Ovary (tissue), 7 donors: ENCODE measurements at regions not wholly inside any gene's neighbourhood (a gene's known extent, or its start where the extent isn't known, plus 50 kb on each side); places are given as distances from the start of the nearest gene placed in this dataset.

Experiments
- DNase-seq, 5 donors: peaks; one replicate each; pipeline ENCODE4 v3.0.0-alpha.2; 2019 to 2020
- H3K27ac ChIP-seq, 2 donors: fragments of 200-600 bp; one replicate each; pipeline versions ENCODE4 v1.5.1 to v1.8.0; 2019 to 2022
- H3K27me3 ChIP-seq: fragments of 200-600 bp; one replicate; pipeline ENCODE4 v1.8.0; 2022
- H3K36me3 ChIP-seq: fragments of 200-600 bp; sonication (generic); one replicate; pipeline ENCODE4 v1.5.1; 2019
- H3K4me1 ChIP-seq: one replicate; pipeline ENCODE4 v1.8.1; 2013; ENCODE audit warnings: mild to moderate bottlenecking, moderate library complexity; ENCODE audit not compliant: insufficient read depth
- H3K4me3 ChIP-seq: fragments of 200-600 bp; sonication (generic); one replicate; pipeline ENCODE4 v1.5.1; 2017
- H3K9me3 ChIP-seq, 2 donors: fragments of 200-600 bp in 1 of 2; sonication (generic) in 1 of 2; one replicate each; pipeline versions ENCODE4 v1.5.1 to v1.8.1; 2013 to 2019; ENCODE audit warnings: mild to moderate bottlenecking in 1 of 2, moderate library complexity in 1 of 2
- EP300 ChIP-seq: sonication (generic); formaldehyde crosslinking; IDR thresholded peaks from one replicate; pipeline ENCODE4 v1.6.1; 2017; ENCODE audit warnings: antibody characterized with exemption
- POLR2A ChIP-seq: fragments of 450-650 bp; IDR thresholded peaks from one replicate; pipeline ENCODE4 v1.6.1; 2017; ENCODE audit warnings: antibody characterized with exemption, mild to moderate bottlenecking, moderate library complexity
- WGBS, 3 donors: extraction: QIAGEN DNeasy Blood & Tissue Kit in 1 of 3; methylation state at CpG; one replicate each; pipeline versions ENCODE4 v1.1.5 to v1.1.7; 2013 to 2017; 5-methylcytosine and 5-hydroxymethylcytosine counted together
- intact Hi-C, 4 donors: fragments of 100-400 bp; cut with DNase I; formaldehyde crosslinking; loops; one replicate each; pipeline versions ENCODE4 v1.11.0 to v1.15.1; 2022 to 2023
- TF ChIP-seq, protein P1 (sequence below), 3 donors: fragments of 450-650 bp in 2 of 3; fragments of 200-600 bp in 1 of 3; IDR thresholded peaks; one replicate each; pipeline versions ENCODE4 v1.5.1 to v1.8.0; 2016 to 2022; ENCODE audit warnings: antibody characterized with exemption in 3 of 3, mild to moderate bottlenecking in 1 of 3
- donor health status: DM: no; HTN: no; CAD: no; lungs with moderate emphysema.
- donor health status: DM: no; HTN: no; CAD: no.
- donor health status: Bipolar disorder and iron deficiency.
- donor health status: DM: no; HTN: no; CAD: no.
- donor health status: DM: yes; HTN: yes; CAD: no.

DNA sequence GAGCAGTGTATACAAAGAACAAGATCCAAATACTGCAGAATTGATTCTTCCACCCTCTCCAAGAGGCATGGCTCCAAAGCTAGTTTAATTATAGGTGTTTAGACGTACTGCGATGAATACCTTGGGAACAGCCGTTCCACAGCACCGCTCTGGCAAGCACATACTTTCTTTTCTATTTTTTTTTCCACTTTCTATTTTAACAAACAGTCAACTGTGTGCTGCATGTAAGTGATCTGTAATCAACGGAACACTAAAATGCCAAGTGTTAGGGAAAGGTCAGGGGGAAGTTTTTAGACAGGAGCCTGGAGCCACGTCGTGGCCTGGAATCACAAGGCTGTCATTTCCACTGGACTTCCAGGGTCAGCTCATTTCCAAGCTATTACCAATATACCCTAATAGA is 486.4 kb upstream of the DAB1 start:
- intact Hi-C loops, result no loop called here
- TF ChIP-seq, protein P1, sequence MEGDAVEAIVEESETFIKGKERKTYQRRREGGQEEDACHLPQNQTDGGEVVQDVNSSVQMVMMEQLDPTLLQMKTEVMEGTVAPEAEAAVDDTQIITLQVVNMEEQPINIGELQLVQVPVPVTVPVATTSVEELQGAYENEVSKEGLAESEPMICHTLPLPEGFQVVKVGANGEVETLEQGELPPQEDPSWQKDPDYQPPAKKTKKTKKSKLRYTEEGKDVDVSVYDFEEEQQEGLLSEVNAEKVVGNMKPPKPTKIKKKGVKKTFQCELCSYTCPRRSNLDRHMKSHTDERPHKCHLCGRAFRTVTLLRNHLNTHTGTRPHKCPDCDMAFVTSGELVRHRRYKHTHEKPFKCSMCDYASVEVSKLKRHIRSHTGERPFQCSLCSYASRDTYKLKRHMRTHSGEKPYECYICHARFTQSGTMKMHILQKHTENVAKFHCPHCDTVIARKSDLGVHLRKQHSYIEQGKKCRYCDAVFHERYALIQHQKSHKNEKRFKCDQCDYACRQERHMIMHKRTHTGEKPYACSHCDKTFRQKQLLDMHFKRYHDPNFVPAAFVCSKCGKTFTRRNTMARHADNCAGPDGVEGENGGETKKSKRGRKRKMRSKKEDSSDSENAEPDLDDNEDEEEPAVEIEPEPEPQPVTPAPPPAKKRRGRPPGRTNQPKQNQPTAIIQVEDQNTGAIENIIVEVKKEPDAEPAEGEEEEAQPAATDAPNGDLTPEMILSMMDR (IDR thresholded peaks at IDR 0.05), result no peak
- TF ChIP-seq EP300 (no peak), POLR2A (no peak)
- no peak overlapping the region for H3K4me3 ChIP-seq
- H3K9me3 ChIP-seq, result peaks cover 0 to 4% of the 10 kb centered on the region in 2 donors
- WGBS, 3 donors, result 43 to 63% (median 53%) methylated on average over 7 of the region's 7 CpGs
- DNase-seq, result no peak
- no peak overlapping the region for H3K27ac ChIP-seq
- H3K36me3 ChIP-seq, result no peaks in the 10 kb centered on the region
- no peaks in the 10 kb centered on the region for H3K4me1 ChIP-seq
- H3K27me3 ChIP-seq, result no peaks in the 10 kb centered on the region

DNA sequence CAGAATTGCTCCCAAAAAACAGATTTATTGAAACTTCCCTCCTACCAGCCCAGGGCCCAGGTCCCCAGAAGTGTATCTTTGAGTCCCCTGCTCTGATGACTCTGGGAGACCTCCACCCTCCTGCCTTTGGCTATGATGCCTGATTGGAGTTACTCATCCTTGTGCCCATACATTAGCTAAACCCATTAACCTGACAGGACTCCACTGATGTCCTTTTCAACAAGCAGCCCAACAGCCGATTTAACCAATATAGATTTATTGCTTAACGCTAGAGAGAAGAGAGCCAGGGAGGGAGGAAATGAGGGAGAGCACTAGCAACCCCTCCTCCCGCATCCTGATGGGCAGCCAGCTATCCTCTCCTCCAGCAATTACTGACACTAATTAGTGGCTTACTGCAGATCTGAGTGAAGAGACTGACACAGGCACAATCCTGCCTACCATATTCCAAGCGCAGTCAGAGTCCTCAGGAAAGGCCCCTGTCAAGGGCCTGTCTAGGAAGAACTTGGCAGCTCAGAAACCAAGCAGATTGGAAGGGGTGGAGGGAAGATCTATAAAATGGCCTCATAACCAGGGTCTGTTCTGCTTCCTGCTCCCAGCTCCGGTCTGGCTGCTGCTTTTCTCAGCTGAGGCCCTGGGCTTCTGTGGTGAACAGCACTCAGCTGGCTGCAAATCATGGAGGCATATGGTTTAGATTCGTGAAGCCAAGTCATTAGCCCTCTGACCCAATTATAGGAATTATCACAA is 484.5 kb upstream of the DAB1 start:
- 24 to 33% (median 29%) methylated on average over 6 of the region's 6 CpGs for WGBS, 3 donors
- no peak overlapping the region for H3K27ac ChIP-seq
- TF ChIP-seq POLR2A (no peak), EP300 (no peak)
- TF ChIP-seq, protein P1 (IDR thresholded peaks at IDR 0.05), result no peak

DNA sequence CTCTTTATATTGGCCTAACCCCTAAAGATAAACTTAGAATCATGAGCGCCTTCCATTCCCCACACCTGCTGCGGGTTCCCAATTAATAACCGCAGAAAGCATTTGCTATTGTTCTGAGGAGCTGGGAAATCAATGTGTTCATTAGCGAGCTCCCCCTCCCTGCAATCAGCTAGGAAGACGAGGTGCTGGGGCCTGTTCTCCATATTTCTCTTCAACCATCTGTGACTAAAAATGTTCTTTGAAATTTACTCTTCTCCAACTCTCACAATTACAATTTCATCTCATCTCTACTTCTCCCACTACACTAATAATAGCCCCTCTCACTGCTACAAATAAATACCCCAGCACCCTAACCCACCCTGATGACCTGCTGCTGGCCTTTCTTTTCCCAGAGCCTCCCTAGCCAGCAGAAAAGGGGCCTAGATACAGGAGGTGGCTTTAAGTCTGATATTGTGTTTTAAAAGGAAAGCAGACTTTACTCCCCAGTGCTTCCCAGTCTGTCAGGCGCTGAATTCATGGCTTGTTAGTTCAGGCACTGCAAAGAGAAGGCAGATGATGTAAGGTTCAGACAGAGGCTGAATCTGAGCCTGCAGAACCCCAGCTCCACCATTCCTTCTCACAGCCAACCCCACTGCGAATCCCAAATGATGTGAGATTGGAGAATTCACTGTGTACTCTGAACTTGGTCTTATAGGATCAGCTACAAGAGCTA is 477.5 kb upstream of the DAB1 start:
- intact Hi-C loops, result loop anchor here in 1 of 4 donors (5.0 kb wide), 1 partner anchor 1239 kb away; no protein-coding TSS in a partner anchor
- DNase-seq, result no peak
- Histone ChIP-seq H3K27ac (no peak overlapping the region), H3K9me3 (no peaks in the 10 kb centered on the region), H3K36me3 (no peaks in the 10 kb centered on the region), H3K4me1 (no peaks in the 10 kb centered on the region), H3K27me3 (no peaks in the 10 kb centered on the region), H3K4me3 (no peak overlapping the region)
- TF ChIP-seq, protein P1 (IDR thresholded peaks at IDR 0.05), result no peak
- TF ChIP-seq EP300 (no peak), POLR2A (no peak)
- WGBS, 3 donors, result 69 to 84% (median 78%) methylated on average over 7 of the region's 7 CpGs

More for the DNA sequence above, 484.5 kb upstream of the DAB1 start:
- Histone ChIP-seq H3K36me3 (no peaks in the 10 kb centered on the region), H3K4me3 (no peak overlapping the region), H3K27me3 (no peaks in the 10 kb centered on the region), H3K4me1 (no peaks in the 10 kb centered on the region), H3K9me3 (peaks cover 0 to 4% of the 10 kb centered on the region in 2 donors)
- DNase-seq, result no peak
- intact Hi-C loops, result no loop called here

DNA sequence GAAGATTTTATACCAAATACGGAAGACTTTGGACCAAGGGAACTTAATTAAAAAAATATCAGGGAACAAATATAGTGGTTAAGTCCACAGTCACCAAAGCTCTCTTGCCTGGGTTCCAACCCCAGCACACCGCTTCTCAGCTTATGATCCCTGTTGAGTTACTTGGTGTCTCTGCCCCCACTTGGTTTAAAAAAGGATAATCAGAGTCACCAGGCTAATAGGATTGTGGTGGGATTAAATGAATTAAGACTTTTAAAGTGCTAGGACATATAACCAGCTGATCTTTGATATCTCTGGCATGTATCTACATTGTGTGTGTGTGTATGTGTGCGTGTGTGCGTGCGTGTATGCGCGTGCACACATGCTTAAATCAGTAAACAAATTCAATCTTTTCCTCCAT is 474.7 kb upstream of the DAB1 start:
- no peak for DNase-seq
- no peak overlapping the region for H3K4me3 ChIP-seq
- H3K36me3 ChIP-seq, result no peaks in the 10 kb centered on the region
- TF ChIP-seq EP300 (no peak), POLR2A (no peak)
- TF ChIP-seq, protein P1 (IDR thresholded peaks at IDR 0.05), result no peak
- H3K9me3 ChIP-seq, result no peaks in the 10 kb centered on the region
- no peak overlapping the region for H3K27ac ChIP-seq
- intact Hi-C loops, result no loop called here
- H3K27me3 ChIP-seq, result no peaks in the 10 kb centered on the region
- WGBS, 3 donors, result 66 to 96% (median 96%) methylated on average over 7 of the region's 7 CpGs
- no peaks in the 10 kb centered on the region for H3K4me1 ChIP-seq
